MM.1S (cell line): ENCODE measurements at regions not wholly inside any gene's neighbourhood (a gene's known extent, or its start where the extent isn't known, plus 50 kb on each side); places are given as distances from the start of the nearest gene placed in this dataset.

Source experiments
- DNase-seq: peaks from one replicate; pipeline ENCODE4 v3.0.0-alpha.2; 2015
- H2AFZ ChIP-seq: fragments of 300-600 bp; sonication (generic); 2 replicates; pipeline ENCODE4 v1.6.0; 2016; ENCODE audit warnings: antibody characterized with exemption, low read length
- H3F3A ChIP-seq: fragments of 300-600 bp; sonication (generic); 2 replicates; pipeline ENCODE4 v1.6.1; 2016; ENCODE audit warnings: mild to moderate bottlenecking, antibody characterized with exemption, low read length, moderate library complexity, mixed read lengths; ENCODE audit not compliant: insufficient read depth
- H3K27ac ChIP-seq: fragments of 300-600 bp; sonication (generic); 2 replicates; pipeline ENCODE4 v1.5.1; 2016; ENCODE audit warnings: mild to moderate bottlenecking, low read length
- H3K27me3 ChIP-seq: fragments of 300-600 bp; sonication (generic); replicated peaks from 2 replicates; pipeline ENCODE4 v1.6.0; 2016; ENCODE audit warnings: low read length; ENCODE audit not compliant: insufficient read depth
- H3K36me3 ChIP-seq: fragments of 300-600 bp; sonication (generic); replicated peaks from 2 replicates; pipeline ENCODE4 v1.6.1; 2016; ENCODE audit warnings: mild to moderate bottlenecking, low read length, mixed read lengths; ENCODE audit not compliant: insufficient read depth
- H3K4me1 ChIP-seq: fragments of 300-600 bp; sonication (generic); 2 replicates; pipeline ENCODE4 v1.6.1; 2016; ENCODE audit warnings: low read length, mixed read lengths
- H3K4me2 ChIP-seq: fragments of 300-600 bp; sonication (generic); 2 replicates; pipeline ENCODE4 v1.6.0; 2016; ENCODE audit warnings: low read depth, low read length
- H3K4me3 ChIP-seq: fragments of 300-600 bp; sonication (generic); 2 replicates; pipeline ENCODE4 v1.5.1; 2016; ENCODE audit warnings: low read length, mixed read lengths
- H3K79me2 ChIP-seq: fragments of 300-600 bp; sonication (generic); 2 replicates; pipeline ENCODE4 v1.6.1; 2016; ENCODE audit warnings: mixed run types, low read length, mixed read lengths
- H3K9ac ChIP-seq: fragments of 300-600 bp; sonication (generic); 2 replicates; pipeline ENCODE4 v1.6.1; 2016; ENCODE audit warnings: low read length, mixed read lengths
- H3K9me2 ChIP-seq: fragments of 300-600 bp; sonication (generic); replicated peaks from 2 replicates; pipeline ENCODE4 v1.6.1; 2016; ENCODE audit warnings: mild to moderate bottlenecking, low read length, mixed read lengths; ENCODE audit not compliant: insufficient read depth
- H3K9me3 ChIP-seq: fragments of 300-600 bp; sonication (generic); replicated peaks from 2 replicates; pipeline ENCODE4 v1.6.1; 2016; ENCODE audit warnings: mild to moderate bottlenecking, low read length, mixed read lengths; ENCODE audit not compliant: insufficient read depth
- H4K20me1 ChIP-seq: fragments of 300-600 bp; sonication (generic); 2 replicates; pipeline ENCODE4 v1.6.1; 2016; ENCODE audit warnings: mild to moderate bottlenecking, low read length, moderate library complexity, mixed read lengths; ENCODE audit not compliant: insufficient read depth
- EZH2 ChIP-seq: fragments of 300-600 bp; sonication (generic); optimal IDR thresholded peaks from 2 replicates; pipeline ENCODE3; 2017; ENCODE audit warnings: low read depth, mild to moderate bottlenecking, antibody characterized with exemption, low read length, mixed read lengths
- EZH2phosphoT487 ChIP-seq: fragments of 300-600 bp; sonication (generic); IDR thresholded peaks from 2 replicates; pipeline ENCODE4 v1.6.1; 2018; ENCODE audit warnings: antibody characterized with exemption, low read length
- TF ChIP-seq, protein P1 (sequence below): fragments of 300-600 bp; sonication (generic); IDR thresholded peaks from 2 replicates; pipeline ENCODE4 v1.5.1; 2016; ENCODE audit warnings: antibody characterized with exemption, low read length, mixed read lengths

GRCh38 chr1:168806952-168807351, 77.9 kb upstream of the DPT start:
- Histone ChIP-seq H3F3A (no peaks in the 10 kb centered on the region), H3K9me3 (no peaks in the 10 kb centered on the region), H2AFZ (no peak overlapping the region), H3K79me2 (no peaks in the 10 kb centered on the region), H3K36me3 (no peaks in the 10 kb centered on the region), H3K27me3 (no peaks in the 10 kb centered on the region), H3K4me2 (no peak overlapping the region), H3K4me1 (no peaks in the 10 kb centered on the region), H3K4me3 (no peak overlapping the region), H3K27ac (no peak overlapping the region), H3K9ac (no peak overlapping the region), H3K9me2 (no peaks in the 10 kb centered on the region), H4K20me1 (no peaks in the 10 kb centered on the region)
- TF ChIP-seq EZH2phosphoT487 = no peak
- no peak for TF ChIP-seq EZH2
- TF ChIP-seq, protein P1, sequence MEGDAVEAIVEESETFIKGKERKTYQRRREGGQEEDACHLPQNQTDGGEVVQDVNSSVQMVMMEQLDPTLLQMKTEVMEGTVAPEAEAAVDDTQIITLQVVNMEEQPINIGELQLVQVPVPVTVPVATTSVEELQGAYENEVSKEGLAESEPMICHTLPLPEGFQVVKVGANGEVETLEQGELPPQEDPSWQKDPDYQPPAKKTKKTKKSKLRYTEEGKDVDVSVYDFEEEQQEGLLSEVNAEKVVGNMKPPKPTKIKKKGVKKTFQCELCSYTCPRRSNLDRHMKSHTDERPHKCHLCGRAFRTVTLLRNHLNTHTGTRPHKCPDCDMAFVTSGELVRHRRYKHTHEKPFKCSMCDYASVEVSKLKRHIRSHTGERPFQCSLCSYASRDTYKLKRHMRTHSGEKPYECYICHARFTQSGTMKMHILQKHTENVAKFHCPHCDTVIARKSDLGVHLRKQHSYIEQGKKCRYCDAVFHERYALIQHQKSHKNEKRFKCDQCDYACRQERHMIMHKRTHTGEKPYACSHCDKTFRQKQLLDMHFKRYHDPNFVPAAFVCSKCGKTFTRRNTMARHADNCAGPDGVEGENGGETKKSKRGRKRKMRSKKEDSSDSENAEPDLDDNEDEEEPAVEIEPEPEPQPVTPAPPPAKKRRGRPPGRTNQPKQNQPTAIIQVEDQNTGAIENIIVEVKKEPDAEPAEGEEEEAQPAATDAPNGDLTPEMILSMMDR = no peak
- DNase-seq = no peak

DNA sequence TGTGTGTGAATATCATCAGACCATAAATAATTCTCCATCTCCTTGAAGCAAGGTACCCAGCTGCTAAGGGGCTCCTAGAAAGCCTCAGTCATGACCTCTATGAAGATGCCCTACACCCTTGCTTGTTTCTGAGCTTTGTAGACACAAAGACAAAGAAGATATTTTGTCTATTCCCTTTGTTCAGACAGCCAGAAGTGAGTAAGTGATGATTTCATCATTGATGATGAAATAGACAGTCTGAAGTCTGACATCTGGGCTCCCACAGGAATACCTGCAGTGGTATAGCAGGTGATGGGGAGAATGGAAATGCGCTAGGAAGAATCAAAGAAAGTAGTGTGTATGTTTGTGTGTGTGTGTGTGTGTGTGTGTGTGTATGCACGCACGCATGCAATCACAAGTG, 82.2 kb upstream of the DPT start:
- Histone ChIP-seq H3K9me3 (no peaks in the 10 kb centered on the region), H3K79me2 (no peaks in the 10 kb centered on the region), H3K4me3 (no peak overlapping the region), H3K27ac (no peak overlapping the region), H4K20me1 (no peaks in the 10 kb centered on the region), H2AFZ (no peak overlapping the region), H3K9ac (no peak overlapping the region), H3K27me3 (no peaks in the 10 kb centered on the region), H3K4me1 (no peaks in the 10 kb centered on the region), H3K4me2 (no peak overlapping the region), H3K36me3 (no peaks in the 10 kb centered on the region), H3K9me2 (no peaks in the 10 kb centered on the region), H3F3A (no peaks in the 10 kb centered on the region)
- TF ChIP-seq EZH2phosphoT487 (no peak), EZH2 (no peak)
- TF ChIP-seq, protein P1 = no peak
- DNase-seq = no peak

DNA sequence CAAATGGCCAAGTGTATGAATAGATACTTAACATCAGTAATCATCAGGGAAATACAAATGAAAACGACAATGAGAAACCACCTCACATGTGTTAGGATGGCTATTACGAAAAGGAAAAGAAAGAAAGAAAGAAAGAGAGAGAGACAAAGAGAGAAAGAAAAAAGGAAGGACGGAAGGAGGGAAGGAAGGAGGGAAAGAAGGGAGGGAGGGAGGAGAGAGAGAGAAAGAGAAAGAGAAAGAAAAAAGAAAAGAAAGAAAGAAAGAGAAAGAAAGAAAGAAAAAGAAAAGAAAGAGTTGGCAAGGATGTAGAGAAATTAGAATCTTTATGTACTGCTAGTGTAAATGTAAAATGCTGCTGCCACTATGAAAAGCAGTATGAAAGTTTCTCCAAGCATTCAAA, 90.7 kb upstream of the DPT start:
- no peaks in the 10 kb centered on the region for H3K79me2 ChIP-seq
- H3K9me2 ChIP-seq = no peaks in the 10 kb centered on the region
- DNase-seq = no peak
- H3F3A ChIP-seq = no peaks in the 10 kb centered on the region
- H2AFZ ChIP-seq = no peak overlapping the region
- H3K9ac ChIP-seq = no peak overlapping the region
- no peaks in the 10 kb centered on the region for H3K4me1 ChIP-seq
- no peaks in the 10 kb centered on the region for H3K27me3 ChIP-seq
- no peaks in the 10 kb centered on the region for H3K36me3 ChIP-seq
- H3K27ac ChIP-seq = no peak overlapping the region
- H3K4me3 ChIP-seq = no peak overlapping the region
- TF ChIP-seq, protein P1 = no peak
- TF ChIP-seq EZH2phosphoT487 (no peak), EZH2 (no peak)
- H3K9me3 ChIP-seq = no peaks in the 10 kb centered on the region
- no peak overlapping the region for H3K4me2 ChIP-seq
- no peaks in the 10 kb centered on the region for H4K20me1 ChIP-seq

DNA sequence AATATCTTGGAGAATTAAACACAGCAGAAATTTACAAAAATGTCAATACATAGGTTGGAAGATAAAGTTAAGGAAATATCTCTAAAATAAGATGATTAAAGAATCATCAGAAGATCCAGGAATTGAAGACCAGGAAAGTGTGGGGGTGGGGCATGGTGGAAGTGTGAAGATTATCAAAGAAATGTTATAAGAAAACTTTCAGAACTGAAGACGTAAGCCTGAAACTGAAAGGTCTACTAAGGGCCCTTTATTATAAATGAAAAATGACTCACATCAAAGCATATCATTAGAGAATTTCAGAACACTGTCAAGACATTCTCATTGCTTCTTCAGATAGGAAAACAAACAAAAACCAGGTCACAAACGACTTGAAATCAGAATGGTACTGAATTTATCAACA, 92.4 kb upstream of the DPT start:
- Histone ChIP-seq H3K27me3 (no peaks in the 10 kb centered on the region), H3K9me3 (no peaks in the 10 kb centered on the region), H3K9me2 (no peaks in the 10 kb centered on the region), H3K79me2 (no peaks in the 10 kb centered on the region), H3K4me3 (no peak overlapping the region), H2AFZ (no peak overlapping the region), H3F3A (no peaks in the 10 kb centered on the region), H3K9ac (no peak overlapping the region), H4K20me1 (no peaks in the 10 kb centered on the region), H3K27ac (no peak overlapping the region), H3K4me2 (no peak overlapping the region), H3K4me1 (no peaks in the 10 kb centered on the region), H3K36me3 (no peaks in the 10 kb centered on the region)
- no peak for DNase-seq
- TF ChIP-seq EZH2phosphoT487 (no peak), EZH2 (no peak)
- TF ChIP-seq, protein P1 = no peak
